PC-9 (cell line): ENCODE measurements at regions not wholly inside any gene's neighbourhood (a gene's known extent, or its start where the extent isn't known, plus 50 kb on each side); places are given as distances from the start of the nearest gene placed in this dataset.
A peak's percentile ranks its signal among the peaks of the same experiment; 100 is the strongest.

ENCODE experiments used
- BruUV-seq: library from RNA; stranded (reverse); fragments of 400-500 nt; replicated peaks from 2 replicates; lab custom pipeline; 2021; lab: Mats Ljungman, UMichigan
- CTCF ChIA-PET: fragments of 300-600 bp; sonication (Branson Sonifier 250); formaldehyde crosslinking; loops from one replicate; lab custom pipeline; 2022; ENCODE audit warnings: antibody characterized with exemption; lab: Charles Lee
- POLR2A ChIA-PET: fragments of 300-600 bp; sonication (Branson Sonifier 250); formaldehyde crosslinking; loops from one replicate; lab custom pipeline; 2022; ENCODE audit warnings: antibody characterized with exemption; ENCODE audit not compliant: unreplicated experiment; lab: Charles Lee
- DNase-seq, 2 experiments: peaks; one replicate each; pipeline versions ENCODE4 v3.0.0 to v3.0.0-alpha.2; 2015 to 2022; ENCODE audit warnings: mixed read lengths in 1 of 2
- H2AFZ ChIP-seq: fragments of 200-600 bp; sonication (generic); 2 replicates; pipeline ENCODE4 v1.8.1; 2017; ENCODE audit warnings: antibody characterized with exemption
- H3F3A ChIP-seq: fragments of 200-600 bp; sonication (generic); 2 replicates; pipeline ENCODE4 v1.8.1; 2017; ENCODE audit warnings: antibody characterized with exemption, mild to moderate bottlenecking, low read depth; ENCODE audit not compliant: insufficient read depth
- H3K27ac ChIP-seq: fragments of 200-600 bp; sonication (generic); 2 replicates; pipeline ENCODE4 v1.6.1; 2016; ENCODE audit warnings: mixed run types
- H3K27me3 ChIP-seq: fragments of 200-600 bp; sonication (generic); 2 replicates; pipeline ENCODE4 v1.6.1; 2016; ENCODE audit warnings: low read depth, mixed run types; ENCODE audit not compliant: insufficient read depth
- H3K36me3 ChIP-seq: fragments of 200-600 bp; sonication (generic); 2 replicates; pipeline ENCODE4 v1.6.1; 2016; ENCODE audit warnings: low read depth, mixed run types
- H3K4me1 ChIP-seq: fragments of 200-600 bp; sonication (generic); replicated peaks from 2 replicates; pipeline ENCODE4 v1.6.1; 2016; ENCODE audit warnings: mixed run types; ENCODE audit not compliant: insufficient read depth
- H3K4me2 ChIP-seq: fragments of 200-600 bp; sonication (generic); 2 replicates; pipeline ENCODE4 v1.6.1; 2017; ENCODE audit warnings: mixed run types
- H3K4me3 ChIP-seq: fragments of 200-600 bp; sonication (generic); 2 replicates; pipeline ENCODE4 v1.6.1; 2016; ENCODE audit warnings: mixed run types
- H3K79me2 ChIP-seq: fragments of 200-600 bp; sonication (generic); 2 replicates; pipeline ENCODE4 v1.6.1; 2017; ENCODE audit warnings: low read depth, mixed run types
- H3K9me2 ChIP-seq: fragments of 200-600 bp; sonication (generic); 2 replicates; pipeline ENCODE4 v1.8.1; 2017; ENCODE audit warnings: mild to moderate bottlenecking; ENCODE audit not compliant: insufficient read depth
- H3K9me3 ChIP-seq: fragments of 200-600 bp; sonication (generic); 2 replicates; pipeline ENCODE4 v1.8.1; 2016; ENCODE audit warnings: low read depth; ENCODE audit not compliant: insufficient read depth
- H4K20me1 ChIP-seq: fragments of 200-600 bp; sonication (generic); 2 replicates; pipeline ENCODE4 v1.8.1; 2017; ENCODE audit not compliant: insufficient read depth
- CTCF ChIP-seq: fragments of 200-600 bp; sonication (generic); conservative IDR thresholded peaks from 2 replicates; pipeline ENCODE4 v1.6.1; 2017; ENCODE audit warnings: mixed run types, antibody characterized with exemption, mild to moderate bottlenecking, moderate library complexity
- EZH2 ChIP-seq: fragments of 200-600 bp; sonication (generic); IDR thresholded peaks from 2 replicates; pipeline ENCODE4 v1.8.0; 2017; ENCODE audit warnings: antibody characterized with exemption, low read depth
- intact Hi-C: fragments of 100-400 bp; cut with micrococcal nuclease; formaldehyde crosslinking; loops from one replicate; pipeline ENCODE4 v1.10.0; 2022; ENCODE audit not compliant: unreplicated experiment

- ChIA-PET POLR2A (no interaction called here), CTCF (no interaction called here)
- Histone ChIP-seq H4K20me1 (no peaks in the 10 kb centered on the region), H3K9me3 (no peaks in the 10 kb centered on the region), H3K27me3 (no peaks in the 10 kb centered on the region), H3K36me3 (no peaks in the 10 kb centered on the region), H3K9me2 (no peaks in the 10 kb centered on the region), H3K27ac (no peak overlapping the region), H3K4me1 (no peaks in the 10 kb centered on the region), H2AFZ (no peak overlapping the region), H3K79me2 (no peaks in the 10 kb centered on the region), H3F3A (no peaks in the 10 kb centered on the region), H3K4me3 (no peak overlapping the region), H3K4me2 (no peak overlapping the region)
- DNase-seq, result peak in 1 of 2 experiments; percentile 5
- no peak for TF ChIP-seq EZH2
- TF ChIP-seq CTCF, result no peak
- BruUV-seq, result no TSS peak
- intact Hi-C loops, result no loop called here
Measured at GRCh38 chr5:31000287-31000686, 193.2 kb upstream of the CDH6 start.

- ChIA-PET CTCF (no interaction called here), POLR2A (no interaction called here)
- no peak for TF ChIP-seq CTCF
- TF ChIP-seq EZH2, result no peak
- H3K27me3 ChIP-seq, result no peaks in the 10 kb centered on the region
- no peak overlapping the region for H3K4me3 ChIP-seq
- H3F3A ChIP-seq, result no peaks in the 10 kb centered on the region
- no peak overlapping the region for H3K4me2 ChIP-seq
- H3K27ac ChIP-seq, result no peak overlapping the region
- no peaks in the 10 kb centered on the region for H3K9me3 ChIP-seq
- intact Hi-C loops, result no loop called here
- H3K4me1 ChIP-seq, result no peaks in the 10 kb centered on the region
- no peaks in the 10 kb centered on the region for H4K20me1 ChIP-seq
- no peaks in the 10 kb centered on the region for H3K36me3 ChIP-seq
- H3K9me2 ChIP-seq, result no peaks in the 10 kb centered on the region
- DNase-seq, result no peak
- BruUV-seq, result no TSS peak
- H3K79me2 ChIP-seq, result no peaks in the 10 kb centered on the region
- no peak overlapping the region for H2AFZ ChIP-seq
Measured at GRCh38 chr5:30997681-30998080, 195.8 kb upstream of the CDH6 start.

- Histone ChIP-seq H3K79me2 (no peaks in the 10 kb centered on the region), H3K27me3 (no peaks in the 10 kb centered on the region), H4K20me1 (no peaks in the 10 kb centered on the region), H3K4me2 (no peak overlapping the region), H3K36me3 (no peaks in the 10 kb centered on the region), H2AFZ (no peak overlapping the region), H3K9me2 (no peaks in the 10 kb centered on the region), H3F3A (no peaks in the 10 kb centered on the region), H3K27ac (no peak overlapping the region), H3K4me3 (no peak overlapping the region), H3K4me1 (no peaks in the 10 kb centered on the region), H3K9me3 (no peaks in the 10 kb centered on the region)
- intact Hi-C loops, result no loop called here
- POLR2A ChIA-PET, result no interaction called here
- CTCF ChIA-PET, result no interaction called here
- no peak for DNase-seq
- no TSS peak for BruUV-seq
- TF ChIP-seq EZH2, result no peak
- TF ChIP-seq CTCF, result no peak
Measured at GRCh38 chr5:30994902-30995301, 198.6 kb upstream of the CDH6 start.
